ENCODE measurements at regions not wholly inside any gene's neighbourhood (a gene's known extent, or its start where the extent isn't known, plus 50 kb on each side); places are given as distances from the start of the nearest gene placed in this dataset.

GRCh38 chr2:71878626-71879508, 268.8 kb downstream of the CYP26B1 start:
- WGBS, 2 donors, result 85 to 88% methylated on average over 13 of the region's 13 CpGs
- TF ChIP-seq CTCF (IDR thresholded peaks at IDR 0.05) (no peak), POLR2A (IDR thresholded peaks at IDR 0.05) (no peak)
- no peak for DNase-seq

GRCh38 chr2:71877636-71878035, 270.0 kb downstream of the CYP26B1 start:
- intact Hi-C loops (cut with DNase I), result no loop called here
- no peaks in the 10 kb centered on the region for H3K36me3 ChIP-seq
- DNase-seq, result no peak
- no peak for TF ChIP-seq CTCF (IDR thresholded peaks at IDR 0.05)
- no peak for TF ChIP-seq POLR2A (IDR thresholded peaks at IDR 0.05)
- H3K4me3 ChIP-seq (replicated peaks in 1 of 3), result no peak overlapping the region
- H3K9me3 ChIP-seq, result no peaks in the 10 kb centered on the region
- H3K27ac ChIP-seq, result no peak overlapping the region
- no peaks in the 10 kb centered on the region for H3K4me1 ChIP-seq
- H3K27me3 ChIP-seq, result no peaks in the 10 kb centered on the region
- 86 to 88% methylated on average over 5 of the region's 5 CpGs for WGBS, 2 donors

More at GRCh38 chr2:71878626-71879508, 268.8 kb downstream of the CYP26B1 start:
- Histone ChIP-seq H3K36me3 (no peaks in the 10 kb centered on the region), H3K4me3 (replicated peaks in 1 of 3) (no peak overlapping the region), H3K27ac (no peak overlapping the region), H3K9me3 (no peaks in the 10 kb centered on the region), H3K27me3 (no peaks in the 10 kb centered on the region), H3K4me1 (peaks cover 0 to 8% of the 10 kb centered on the region in 2 donors)
- intact Hi-C loops (cut with DNase I), result no loop called here

GRCh38 chr2:71876542-71877451, 270.9 kb downstream of the CYP26B1 start:
- no peaks in the 10 kb centered on the region for H3K36me3 ChIP-seq
- H3K9me3 ChIP-seq, result no peaks in the 10 kb centered on the region
- 90 to 95% methylated on average over 6 of the region's 6 CpGs for WGBS, 2 donors
- intact Hi-C loops (cut with DNase I), result no loop called here
- no peak overlapping the region for H3K4me3 ChIP-seq (replicated peaks in 1 of 3)
- H3K27me3 ChIP-seq, result no peaks in the 10 kb centered on the region
- TF ChIP-seq CTCF (IDR thresholded peaks at IDR 0.05) (no peak), POLR2A (IDR thresholded peaks at IDR 0.05) (no peak)
- H3K4me1 ChIP-seq, result no peaks in the 10 kb centered on the region
- DNase-seq, result no peak
- no peak overlapping the region for H3K27ac ChIP-seq

GRCh38 chr2:71872466-71873051, 275.1 kb downstream of the CYP26B1 start:
- Histone ChIP-seq H3K27me3 (no peaks in the 10 kb centered on the region), H3K4me1 (no peaks in the 10 kb centered on the region), H3K4me3 (replicated peaks in 1 of 3) (no peak overlapping the region), H3K27ac (no peak overlapping the region), H3K36me3 (no peaks in the 10 kb centered on the region), H3K9me3 (no peaks in the 10 kb centered on the region)
- TF ChIP-seq CTCF (IDR thresholded peaks at IDR 0.05), result no peak
- no peak for TF ChIP-seq POLR2A (IDR thresholded peaks at IDR 0.05)
- WGBS, 2 donors, result 91 to 94% methylated on average over 12 of the region's 12 CpGs
- no peak for DNase-seq
- intact Hi-C loops (cut with DNase I), result no loop called here
